Skeletal muscle cell (primary cell): ENCODE measurements at regions not wholly inside any gene's neighbourhood (a gene's known extent, or its start where the extent isn't known, plus 50 kb on each side); places are given as distances from the start of the nearest gene placed in this dataset.
"Not testable (repeated sequence)": the region's sequence is repeated elsewhere in the genome, so short reads cannot be mapped to it uniquely, and the experiment has no call there.

ENCODE experiments used
- DNase-seq: peaks from one replicate; pipeline ENCODE4 v3.0.0-alpha.2; 2010; ENCODE audit warnings: low read depth
- H3K4me3 ChIP-seq: 2 replicates; pipeline ENCODE4 v1.5.1; 2011; ENCODE audit warnings: low read depth, mild to moderate bottlenecking, control low read depth, low read length, moderate library complexity

DNA sequence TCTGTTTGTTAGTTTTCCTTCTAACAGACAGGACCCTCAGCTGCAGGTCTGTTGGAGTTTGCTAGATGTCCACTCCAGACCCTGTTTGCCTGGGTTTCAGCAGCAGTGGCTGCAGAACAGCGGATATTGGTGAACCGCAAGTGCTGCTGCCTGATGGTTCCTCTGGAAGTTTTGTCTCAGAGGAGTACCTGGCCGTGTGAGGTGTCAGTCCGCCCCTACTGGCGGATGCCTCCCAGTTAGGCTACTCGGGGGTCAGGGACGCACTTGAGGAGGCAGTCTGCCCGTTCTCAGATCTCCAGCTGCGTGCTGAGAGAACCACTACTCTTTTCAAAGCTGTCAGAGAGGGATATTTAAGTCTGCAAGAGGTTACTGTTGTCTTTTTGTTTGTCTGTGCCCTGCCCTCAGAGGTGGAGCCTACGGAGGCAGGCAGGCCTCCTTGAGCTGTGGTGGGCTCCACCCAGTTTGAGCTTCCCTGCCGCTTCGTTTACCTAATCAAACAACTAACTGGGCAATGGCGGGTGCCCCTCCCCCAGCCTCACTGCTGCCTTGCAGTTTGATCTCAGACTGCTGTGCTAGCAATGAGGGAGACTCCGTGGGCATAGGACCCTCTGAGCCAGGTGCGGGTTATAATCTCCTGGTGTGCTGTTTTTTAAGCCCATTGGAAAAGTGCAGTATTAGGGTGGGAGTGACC is 634.3 kb upstream of the CHD1 start:
- not testable (repeated sequence) for DNase-seq, H3K4me3 ChIP-seq

- DNase-seq: no peak
- H3K4me3 ChIP-seq: no peak overlapping the region
These were observed 624.5 kb upstream of the CHD1 start for GRCh38 chr5:99553211-99553810.

DNA sequence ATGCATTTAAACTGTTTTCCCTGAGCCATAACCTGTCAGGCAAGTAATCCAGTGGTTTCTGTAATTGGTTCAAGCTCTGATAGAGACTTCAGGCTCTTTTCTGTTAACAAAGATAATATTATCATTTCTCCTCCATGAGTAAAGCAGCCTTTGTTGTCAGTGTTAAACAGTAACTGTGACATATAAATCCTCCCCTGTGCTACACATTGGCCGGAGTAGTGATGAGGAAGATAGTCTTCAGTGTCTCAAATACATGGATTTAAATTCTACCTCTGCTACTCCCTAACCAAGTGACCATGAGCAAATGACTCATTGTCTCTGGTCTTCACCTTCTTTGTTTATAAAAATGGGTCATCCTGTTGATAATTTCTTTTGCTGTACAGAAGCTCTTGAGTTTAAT is 615.5 kb upstream of the CHD1 start:
- no peak for DNase-seq
- H3K4me3 ChIP-seq: no peak overlapping the region

DNA sequence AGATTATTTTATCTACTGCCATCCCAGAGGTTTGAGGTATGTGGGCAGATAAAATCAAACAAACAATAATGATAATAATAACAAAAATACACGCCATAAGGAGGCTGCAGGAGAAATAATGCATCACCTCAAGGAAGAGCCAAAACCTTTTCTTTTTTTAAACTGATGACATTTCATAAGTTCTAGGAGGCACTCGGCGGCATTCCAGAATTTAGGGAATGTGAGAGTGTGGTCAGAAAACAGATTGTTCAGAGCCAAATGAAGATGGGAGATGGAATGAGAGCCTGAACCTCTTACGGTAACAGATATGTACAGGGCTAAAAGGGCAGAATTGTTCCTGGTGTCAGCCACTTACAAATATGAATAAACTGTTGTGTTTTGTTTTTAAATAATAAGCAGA is 615.0 kb upstream of the CHD1 start:
- DNase-seq: no peak
- no peak overlapping the region for H3K4me3 ChIP-seq

DNA sequence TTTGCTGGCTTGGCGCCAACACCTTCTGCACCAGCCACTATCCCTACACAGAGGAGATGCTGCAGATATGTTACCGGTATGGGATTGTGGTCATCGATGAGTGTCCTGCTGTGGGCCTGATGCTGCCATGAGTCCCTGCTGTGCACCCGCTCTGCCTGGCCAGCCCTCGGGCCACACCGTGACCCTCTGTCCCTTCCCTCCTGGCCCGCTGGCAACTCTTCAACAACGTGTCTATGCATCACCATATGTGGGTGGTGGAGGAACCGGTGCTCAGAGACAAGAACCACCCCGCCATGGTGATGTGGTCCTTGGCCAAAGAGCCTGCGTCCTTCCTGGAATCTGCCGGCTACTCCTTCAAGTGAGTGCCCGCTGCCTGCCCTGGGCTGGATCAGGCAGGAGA is 605.4 kb upstream of the CHD1 start:
- DNase-seq, H3K4me3 ChIP-seq: not testable (repeated sequence)

GRCh38 chr5:99521666-99522065 is 592.9 kb upstream of the CHD1 start:
- not testable (repeated sequence) for H3K4me3 ChIP-seq, DNase-seq

- H3K4me3 ChIP-seq, DNase-seq: not testable (repeated sequence)
These were observed 587.2 kb upstream of the CHD1 start for GRCh38 chr5:99515864-99516490.

DNA sequence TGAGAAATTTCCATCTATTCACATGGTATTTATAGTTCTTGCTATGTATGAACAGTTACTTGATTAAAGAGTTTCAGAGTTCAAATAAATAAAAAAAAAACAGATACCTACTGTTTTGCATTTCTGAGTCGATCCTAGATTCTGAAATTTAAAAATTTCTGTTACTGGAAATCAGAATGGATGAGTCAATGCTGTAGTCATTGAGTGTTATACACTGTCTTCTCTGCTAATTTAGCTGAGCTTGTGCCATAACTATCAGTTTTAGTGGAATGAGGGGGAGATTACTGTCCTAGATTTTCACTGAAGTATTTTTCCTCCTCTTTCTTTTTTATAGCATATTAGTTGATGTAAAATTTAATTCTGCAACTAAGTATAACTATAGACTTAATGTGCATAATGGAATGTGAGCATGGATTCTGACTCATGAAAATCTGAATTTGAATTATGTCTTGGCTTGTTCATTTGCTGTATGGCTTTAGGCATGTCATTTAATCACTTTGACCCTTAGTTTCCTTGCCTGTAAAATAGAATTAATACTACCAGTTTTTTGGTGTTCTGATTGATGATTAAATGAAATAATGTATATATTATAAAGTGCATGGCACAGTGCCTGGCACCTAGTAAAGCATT is 581.5 kb upstream of the CHD1 start:
- H3K4me3 ChIP-seq, DNase-seq: not testable (repeated sequence)

DNA sequence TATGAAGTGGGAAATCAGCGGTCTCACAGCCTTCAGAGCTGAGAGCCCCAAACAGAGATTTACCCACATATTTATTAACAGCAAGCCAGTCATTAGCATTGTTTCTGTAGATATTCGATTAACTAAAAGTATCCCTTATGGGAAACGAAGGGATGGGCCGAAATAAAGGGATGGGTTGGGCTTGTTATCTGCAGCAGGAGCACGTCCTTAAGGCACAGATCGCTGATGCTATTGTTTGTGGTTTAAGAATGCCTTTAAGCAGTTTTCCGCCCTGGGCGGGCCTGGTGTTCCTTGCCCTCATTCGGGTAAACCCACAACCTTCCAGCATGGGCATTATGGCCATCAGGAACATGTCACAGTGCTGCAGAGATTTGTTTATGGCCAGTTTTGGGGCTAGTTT is 580.3 kb upstream of the CHD1 start:
- not testable (repeated sequence) for H3K4me3 ChIP-seq, DNase-seq

GRCh38 chr5:99495456-99495855 is 566.6 kb upstream of the CHD1 start:
- not testable (repeated sequence) for H3K4me3 ChIP-seq, DNase-seq

GRCh38 chr5:99478450-99478849 is 549.6 kb upstream of the CHD1 start:
- H3K4me3 ChIP-seq, DNase-seq: not testable (repeated sequence)

GRCh38 chr5:99473328-99473727 is 544.5 kb upstream of the CHD1 start:
- DNase-seq: not testable (repeated sequence)

GRCh38 chr5:99471726-99472125 is 542.9 kb upstream of the CHD1 start:
- not testable (repeated sequence) for H3K4me3 ChIP-seq, DNase-seq

More at GRCh38 chr5:99473328-99473727, 544.5 kb upstream of the CHD1 start:
- not testable (repeated sequence) for H3K4me3 ChIP-seq

DNA sequence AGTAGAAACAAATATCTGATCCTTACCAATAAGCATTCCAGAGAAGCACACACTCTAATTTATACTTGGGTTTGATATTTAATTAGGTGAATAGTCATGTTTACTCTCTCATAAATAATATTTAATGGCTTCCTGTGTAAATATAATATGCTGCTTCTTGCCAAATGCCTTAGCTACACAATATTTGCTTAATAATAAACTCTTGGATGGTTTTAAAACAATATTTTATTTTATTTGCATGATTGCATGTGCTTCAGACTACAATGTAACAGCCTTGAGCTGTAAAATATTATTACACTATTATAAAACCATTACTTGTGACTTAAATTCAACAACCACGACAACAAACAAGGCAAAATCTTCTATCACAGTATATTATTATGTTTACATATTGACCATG is 542.4 kb upstream of the CHD1 start:
- DNase-seq, H3K4me3 ChIP-seq: not testable (repeated sequence)

- DNase-seq, H3K4me3 ChIP-seq: not testable (repeated sequence)
These were observed 541.8 kb upstream of the CHD1 start for GRCh38 chr5:99470636-99471035.

GRCh38 chr5:99460701-99461100 is 531.9 kb upstream of the CHD1 start:
- DNase-seq: no peak
- no peak overlapping the region for H3K4me3 ChIP-seq

DNA sequence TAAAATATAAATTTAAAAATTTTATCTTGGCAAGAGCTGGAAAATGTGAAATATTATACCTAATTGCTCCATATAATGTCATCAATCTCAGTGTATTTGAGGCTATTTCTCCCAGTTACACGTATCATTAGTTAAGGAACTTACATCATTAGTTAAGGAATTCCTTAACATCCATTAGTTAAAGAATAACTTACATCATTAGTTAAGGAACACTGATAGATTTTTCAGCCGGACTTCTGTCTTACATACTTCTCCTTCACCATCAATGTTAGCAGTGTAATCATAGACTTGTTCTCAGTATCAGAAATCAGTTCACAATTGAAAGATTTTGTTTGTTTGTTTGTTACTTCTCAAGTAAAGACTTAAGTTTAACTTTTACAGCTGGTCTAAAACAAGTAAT is 524.4 kb upstream of the CHD1 start:
- H3K4me3 ChIP-seq: no peak overlapping the region
- DNase-seq: no peak

- no peak overlapping the region for H3K4me3 ChIP-seq
- DNase-seq: no peak
These were observed 521.0 kb upstream of the CHD1 start for GRCh38 chr5:99449786-99450185.

- H3K4me3 ChIP-seq: no peak overlapping the region
- DNase-seq: no peak
These were observed 517.0 kb upstream of the CHD1 start for GRCh38 chr5:99445805-99446204.

DNA sequence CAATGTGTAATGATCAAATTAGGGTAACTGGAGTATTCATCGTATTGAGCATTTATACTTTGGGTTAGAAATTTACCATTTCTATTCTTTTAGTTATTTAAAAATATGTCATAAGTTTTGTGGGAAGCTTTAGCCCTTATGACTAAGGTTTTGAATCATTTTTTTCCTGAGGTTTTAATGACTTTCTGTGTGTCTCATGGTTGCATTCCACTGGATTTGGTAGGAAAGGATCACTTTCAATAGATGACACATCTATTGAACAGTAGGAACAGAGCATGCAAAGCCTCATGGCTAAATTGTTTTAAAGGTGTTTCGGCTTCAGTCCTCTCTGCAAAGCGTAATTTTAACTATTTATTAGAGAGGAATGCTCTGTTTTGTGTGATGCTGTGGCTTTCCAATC is 512.4 kb upstream of the CHD1 start:
- H3K4me3 ChIP-seq: no peak overlapping the region
- no peak for DNase-seq
